Esophagus squamous epithelium (tissue), 5 donors: ENCODE measurements at regions not wholly inside any gene's neighbourhood (a gene's known extent, or its start where the extent isn't known, plus 50 kb on each side); places are given as distances from the start of the nearest gene placed in this dataset.

ENCODE experiments used
- DNase-seq: peaks from one replicate; lab custom pipeline; 2025; lab: John Stamatoyannopoulos, UW
- H3K27ac ChIP-seq, 4 donors: fragments of 200-600 bp; sonication (generic); one replicate each; pipeline ENCODE4 v1.5.1; 2016 to 2019; ENCODE audit warnings: mild to moderate bottlenecking in 1 of 4
- H3K27me3 ChIP-seq, 4 donors: fragments of 200-600 bp; sonication (generic); 1 replicate in 3 of 4; 2 replicates in 1 of 4; pipeline versions ENCODE4 v1.5.1 to v1.6.0; 2017 to 2021; ENCODE audit warnings: antibody characterized with exemption in 1 of 4
- H3K36me3 ChIP-seq, 3 donors: fragments of 200-600 bp; sonication (generic); one replicate each; pipeline ENCODE4 v1.5.1; 2016 to 2019
- H3K4me1 ChIP-seq, 3 donors: fragments of 200-600 bp; sonication (generic); one replicate each; pipeline ENCODE4 v1.5.1; 2017 to 2019
- H3K4me3 ChIP-seq, 4 donors: fragments of 200-600 bp; sonication (generic); 1 replicate in 3 of 4; 2 replicates in 1 of 4; pipeline ENCODE4 v1.5.1; 2016 to 2019; ENCODE audit warnings: mild to moderate bottlenecking in 2 of 4, moderate library complexity in 1 of 4
- H3K9me3 ChIP-seq, 3 donors: fragments of 200-600 bp; sonication (generic); one replicate each; pipeline ENCODE4 v1.5.1; 2016 to 2019
- POLR2A ChIP-seq, 4 donors: fragments of 450-650 bp; IDR thresholded peaks; one replicate each; pipeline ENCODE4 v1.6.1; 2017; ENCODE audit warnings: antibody characterized with exemption in 4 of 4, mild to moderate bottlenecking in 4 of 4, moderate library complexity in 3 of 4
- WGBS, 2 donors: methylation state at CpG; one replicate each; pipeline ENCODE4 v1.1.5; 2018; 5-methylcytosine and 5-hydroxymethylcytosine counted together
- intact Hi-C: fragments of 100-400 bp; cut with DNase I; formaldehyde crosslinking; loops from one replicate; pipeline ENCODE4 v1.15.0; 2022
- TF ChIP-seq, protein P1 (sequence below), 6 experiments: fragments of 450-650 bp in 4 of 6; fragments of 200-600 bp in 2 of 6; sonication (generic) in 2 of 6; IDR thresholded peaks; one replicate each; pipeline ENCODE4 v1.5.1; 2016 to 2019; ENCODE audit warnings: antibody characterized with exemption in 6 of 6, mild to moderate bottlenecking in 4 of 6, moderate library complexity in 4 of 6
- donor health status: DM: yes; HTN: yes; CAD: no.

DNA sequence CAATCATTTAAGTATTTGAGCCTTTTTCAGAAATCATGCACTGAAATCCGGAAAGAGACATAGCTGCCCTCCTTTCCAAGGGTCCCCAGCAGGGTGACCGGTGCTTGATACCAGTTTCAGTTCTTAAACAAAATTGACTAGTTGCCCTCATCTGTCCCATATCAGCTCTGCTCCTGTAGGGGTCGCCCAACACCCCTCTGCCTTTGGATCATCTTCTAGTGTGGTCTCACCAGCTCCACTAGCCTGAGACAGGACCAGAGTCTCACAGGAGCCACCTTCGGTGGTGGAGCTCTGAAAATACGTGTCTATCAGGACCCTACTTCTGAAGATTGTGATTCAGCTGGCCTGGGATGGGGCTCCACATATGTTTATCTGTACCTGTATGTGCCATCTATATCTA, 428.2 kb downstream of the ENC1 start:
- Histone ChIP-seq H3K27ac (no peak overlapping the region), H3K27me3 (no peaks in the 10 kb centered on the region), H3K36me3 (no peaks in the 10 kb centered on the region), H3K4me3 (no peak overlapping the region), H3K9me3 (no peaks in the 10 kb centered on the region), H3K4me1 (no peaks in the 10 kb centered on the region)
- WGBS, 2 donors, result 80 to 83% methylated on average over 4 to 5 of the region's 5 CpGs
- DNase-seq, result no peak
- intact Hi-C loops, result no loop called here
- TF ChIP-seq, protein P1, sequence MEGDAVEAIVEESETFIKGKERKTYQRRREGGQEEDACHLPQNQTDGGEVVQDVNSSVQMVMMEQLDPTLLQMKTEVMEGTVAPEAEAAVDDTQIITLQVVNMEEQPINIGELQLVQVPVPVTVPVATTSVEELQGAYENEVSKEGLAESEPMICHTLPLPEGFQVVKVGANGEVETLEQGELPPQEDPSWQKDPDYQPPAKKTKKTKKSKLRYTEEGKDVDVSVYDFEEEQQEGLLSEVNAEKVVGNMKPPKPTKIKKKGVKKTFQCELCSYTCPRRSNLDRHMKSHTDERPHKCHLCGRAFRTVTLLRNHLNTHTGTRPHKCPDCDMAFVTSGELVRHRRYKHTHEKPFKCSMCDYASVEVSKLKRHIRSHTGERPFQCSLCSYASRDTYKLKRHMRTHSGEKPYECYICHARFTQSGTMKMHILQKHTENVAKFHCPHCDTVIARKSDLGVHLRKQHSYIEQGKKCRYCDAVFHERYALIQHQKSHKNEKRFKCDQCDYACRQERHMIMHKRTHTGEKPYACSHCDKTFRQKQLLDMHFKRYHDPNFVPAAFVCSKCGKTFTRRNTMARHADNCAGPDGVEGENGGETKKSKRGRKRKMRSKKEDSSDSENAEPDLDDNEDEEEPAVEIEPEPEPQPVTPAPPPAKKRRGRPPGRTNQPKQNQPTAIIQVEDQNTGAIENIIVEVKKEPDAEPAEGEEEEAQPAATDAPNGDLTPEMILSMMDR (IDR thresholded peaks at IDR 0.05), result no peak
- no peak for TF ChIP-seq POLR2A (IDR thresholded peaks at IDR 0.05)

DNA sequence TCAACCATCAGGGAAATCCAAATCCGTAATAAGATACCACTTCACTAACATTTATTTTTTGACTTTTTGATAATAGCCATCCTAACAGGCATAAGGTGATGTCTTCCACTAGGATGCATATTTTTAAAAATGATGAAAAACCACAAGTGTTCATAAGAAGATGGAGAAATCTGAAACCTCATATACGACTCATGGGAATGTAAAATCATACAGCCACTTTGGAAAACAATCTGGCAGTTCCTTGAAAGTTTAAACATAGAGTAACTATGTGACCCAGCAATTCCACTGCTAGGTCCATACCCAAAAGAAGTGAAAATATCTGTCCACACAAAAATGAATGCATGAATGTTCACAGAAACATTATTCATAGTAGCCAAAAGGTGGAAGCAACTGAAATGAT, 431.0 kb downstream of the ENC1 start:
- no peaks in the 10 kb centered on the region for H3K9me3 ChIP-seq
- no peak for DNase-seq
- no peaks in the 10 kb centered on the region for H3K36me3 ChIP-seq
- 74 to 75% methylated on average over 2 of the region's 2 CpGs for WGBS, 2 donors
- TF ChIP-seq POLR2A (IDR thresholded peaks at IDR 0.05), result no peak
- TF ChIP-seq, protein P1 (IDR thresholded peaks at IDR 0.05), result no peak
- peaks cover 0 to 13% (median 0%) of the 10 kb centered on the region in 3 donors for H3K4me1 ChIP-seq
- no peak overlapping the region for H3K27ac ChIP-seq
- intact Hi-C loops, result no loop called here
- no peaks in the 10 kb centered on the region for H3K27me3 ChIP-seq
- H3K4me3 ChIP-seq, result no peak overlapping the region

DNA sequence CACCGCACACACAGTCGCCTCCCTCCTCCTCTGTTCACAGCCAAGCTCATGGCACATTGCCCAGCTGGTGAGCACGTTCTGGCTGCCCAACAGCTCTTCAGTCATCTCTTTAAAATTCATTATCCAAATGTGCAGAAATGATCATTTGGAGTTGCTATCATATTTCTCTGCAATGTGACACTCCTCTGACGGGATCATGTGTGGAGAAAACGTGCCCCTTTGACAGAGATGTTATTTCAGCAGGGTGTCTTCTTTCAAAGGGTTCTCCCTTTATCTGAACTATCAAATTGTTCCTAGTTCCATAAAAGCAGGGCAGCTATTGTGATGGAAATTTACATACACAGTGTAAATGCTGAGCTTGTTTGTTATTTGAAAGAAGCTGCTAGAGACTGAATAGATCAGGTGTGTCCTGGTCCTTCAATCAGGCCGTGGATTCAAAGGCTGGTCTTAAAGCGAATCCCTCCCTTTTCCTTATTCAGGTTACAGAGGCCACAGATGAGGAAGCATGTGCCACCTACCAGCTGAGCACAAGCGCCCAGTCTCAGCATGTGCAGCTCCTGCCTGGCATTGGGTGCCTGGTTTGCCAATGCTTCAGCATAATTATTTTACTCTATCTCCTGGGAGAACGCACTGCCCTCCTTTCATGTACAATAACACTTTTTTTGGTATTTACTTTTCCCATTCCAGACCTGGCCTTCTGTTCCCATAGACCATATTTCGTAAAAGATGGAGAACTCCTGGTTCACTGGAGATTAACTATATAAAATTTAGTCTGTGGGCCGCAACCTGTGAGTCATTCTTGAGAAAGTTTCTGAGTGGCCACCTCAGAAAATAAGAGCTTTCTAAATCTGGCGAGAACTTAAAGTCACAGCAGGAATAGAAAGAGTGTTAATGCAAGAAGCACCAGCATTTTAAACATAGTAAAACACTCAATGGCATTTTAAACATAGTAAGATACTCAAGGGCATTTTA, 433.7 kb downstream of the ENC1 start:
- WGBS, 2 donors, result 46 to 51% methylated on average over 12 of the region's 12 CpGs
- DNase-seq, result no peak

DNA sequence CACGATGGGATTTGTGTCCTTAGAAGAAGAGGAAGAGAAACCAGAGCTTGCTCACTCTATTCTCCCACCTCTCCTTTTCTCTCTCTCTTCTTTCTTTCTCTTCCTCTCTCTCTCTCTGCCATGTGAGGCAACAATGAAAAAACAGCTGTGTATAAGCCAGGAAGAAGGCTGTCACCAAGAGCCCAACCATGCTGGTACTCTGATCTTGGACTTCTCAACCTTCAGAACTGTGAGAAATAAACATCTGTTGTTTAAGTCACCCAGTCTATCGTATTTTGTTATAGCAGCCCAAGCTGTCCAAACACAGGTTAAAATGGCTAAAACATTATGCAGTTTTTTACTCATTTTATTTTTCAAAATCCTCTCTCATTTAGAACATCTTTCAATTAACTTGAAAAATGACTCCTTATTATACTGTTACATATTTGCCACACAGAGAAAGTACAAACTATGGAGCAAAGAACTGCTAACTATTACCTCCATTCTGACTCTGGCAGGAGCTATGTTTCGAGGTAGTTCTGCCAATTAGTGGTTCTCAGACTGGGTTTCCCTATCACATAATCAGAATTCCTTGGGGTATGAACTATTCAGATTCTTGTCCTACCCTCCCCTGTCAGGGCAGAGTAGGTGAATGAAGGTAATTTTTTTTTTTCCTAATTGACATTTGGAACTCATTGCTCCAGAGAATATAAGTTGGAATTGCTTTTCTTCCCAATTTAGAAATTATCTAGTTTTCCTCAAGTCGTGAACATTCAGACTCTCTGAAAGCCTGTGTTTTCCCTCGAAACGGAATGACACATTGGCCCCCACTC, 434.6 kb downstream of the ENC1 start:
- H3K4me3 ChIP-seq, result no peak overlapping the region
- H3K27me3 ChIP-seq, result no peaks in the 10 kb centered on the region
- H3K9me3 ChIP-seq, result no peaks in the 10 kb centered on the region
- H3K4me1 ChIP-seq, result peaks cover 0 to 20% (median 0%) of the 10 kb centered on the region in 3 donors
- intact Hi-C loops, result no loop called here
- 37% methylated on average over 6 of the region's 6 CpGs for WGBS, 2 donors
- H3K36me3 ChIP-seq, result no peaks in the 10 kb centered on the region
- DNase-seq, result no peak
- TF ChIP-seq, protein P1 (IDR thresholded peaks at IDR 0.05), result no peak
- TF ChIP-seq POLR2A (IDR thresholded peaks at IDR 0.05), result no peak
- H3K27ac ChIP-seq, result no peak overlapping the region

More for the DNA sequence above, 433.7 kb downstream of the ENC1 start:
- TF ChIP-seq, protein P1 (IDR thresholded peaks at IDR 0.05), result no peak
- no peak for TF ChIP-seq POLR2A (IDR thresholded peaks at IDR 0.05)
- intact Hi-C loops, result no loop called here
- Histone ChIP-seq H3K4me3 (no peak overlapping the region), H3K9me3 (no peaks in the 10 kb centered on the region), H3K27me3 (no peaks in the 10 kb centered on the region), H3K27ac (no peak overlapping the region), H3K36me3 (no peaks in the 10 kb centered on the region), H3K4me1 (peaks cover 0 to 13% (median 0%) of the 10 kb centered on the region in 3 donors)
